ENCODE measurements at regions not wholly inside any gene's neighbourhood (a gene's known extent, or its start where the extent isn't known, plus 50 kb on each side); places are given as distances from the start of the nearest gene placed in this dataset.
A peak's percentile ranks its signal among the peaks of the same experiment; 100 is the strongest.

DNA sequence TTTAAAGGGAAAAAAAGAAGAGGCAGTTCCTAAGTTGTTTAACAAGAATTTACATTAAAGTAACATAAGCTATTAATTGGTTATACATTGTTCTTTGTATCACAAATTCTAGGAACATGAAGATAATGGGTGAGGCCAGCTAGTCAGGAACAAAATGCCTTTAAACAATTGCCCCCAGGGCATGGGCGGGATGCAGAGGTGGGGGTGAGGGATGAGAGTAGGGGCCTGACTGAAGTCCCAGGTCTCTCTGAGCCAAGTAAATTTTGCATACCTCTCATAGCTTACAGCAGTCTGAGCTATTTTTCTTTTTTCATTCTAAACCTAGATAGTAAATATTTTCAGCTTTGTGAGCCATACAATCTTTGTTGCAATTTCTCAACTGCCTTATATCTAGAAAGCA lies 77.8 kb upstream of the RNU6-1 start:
- peak overlapping the region in 2 of 4 donors; percentile 79 to 85 for H3K27ac ChIP-seq
- no peak for TF ChIP-seq EP300 (IDR thresholded peaks at IDR 0.05)
- TF ChIP-seq CTCF (IDR thresholded peaks at IDR 0.05), result no peak
- TF ChIP-seq POLR2A (IDR thresholded peaks at IDR 0.05), result no peak
- peaks cover 0 to 41% (median 16%) of the 10 kb centered on the region in 4 donors for H3K4me1 ChIP-seq

GRCh38 chr15:67918205-67918861 lies 78.5 kb upstream of the RNU6-1 start:
- no peak for DNase-seq (ENCODE audit: low spot score in 2 of 2)
- TF ChIP-seq CTCF (IDR thresholded peaks at IDR 0.05), result no peak
- TF ChIP-seq POLR2A (IDR thresholded peaks at IDR 0.05), result no peak
- TF ChIP-seq EP300 (IDR thresholded peaks at IDR 0.05), result no peak

More for the DNA sequence above, 77.8 kb upstream of the RNU6-1 start:
- Histone ChIP-seq H3K4me3 (no peak overlapping the region), H3K9me3 (peaks cover 0 to 9% (median 0%) of the 10 kb centered on the region in 4 donors), H3K36me3 (no peaks in the 10 kb centered on the region), H3K27me3 (no peaks in the 10 kb centered on the region)
- DNase-seq (ENCODE audit: low spot score in 2 of 2), result no peak
- 68 to 85% methylated on average over 1 of the region's 1 CpG for WGBS, 2 donors

DNA sequence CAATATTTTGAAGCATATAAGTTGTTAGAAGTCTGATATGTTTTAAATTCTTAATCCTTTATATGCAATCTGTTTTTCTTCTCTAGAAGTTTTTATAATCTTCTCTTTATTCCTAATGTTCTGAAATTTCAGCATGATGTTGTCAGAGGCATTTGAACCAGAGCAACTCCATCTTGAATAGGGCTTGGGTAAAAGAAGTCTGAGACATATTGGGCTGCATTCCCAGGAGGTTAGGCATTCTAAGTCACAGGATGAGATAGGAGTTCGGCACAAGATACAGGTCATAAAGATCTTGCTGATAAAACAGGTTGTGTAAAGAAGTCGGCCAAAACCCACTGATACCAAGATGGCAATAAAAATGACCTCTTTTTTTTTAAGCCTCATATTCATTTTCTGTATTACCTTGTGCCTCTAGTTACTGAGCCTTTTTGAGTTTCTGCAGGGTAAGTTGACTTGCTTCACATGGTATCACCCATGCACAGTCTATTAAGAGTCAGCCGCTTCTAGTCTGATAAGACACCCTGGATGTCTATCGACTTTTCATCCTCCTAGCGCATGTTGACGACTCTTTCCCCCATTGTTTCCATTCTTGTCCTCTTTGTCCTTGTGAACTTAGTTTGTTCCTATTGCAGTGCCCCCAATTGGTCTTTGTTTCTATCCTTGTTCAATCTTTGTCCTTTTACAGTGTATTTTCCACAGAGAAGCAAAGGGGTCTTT lies 80.8 kb upstream of the RNU6-1 start:
- H3K4me1 ChIP-seq, result peaks cover 0 to 47% (median 6%) of the 10 kb centered on the region in 4 donors
- no peak overlapping the region for H3K27ac ChIP-seq
- H3K36me3 ChIP-seq, result no peaks in the 10 kb centered on the region
- H3K9me3 ChIP-seq, result peaks cover 0 to 9% (median 0%) of the 10 kb centered on the region in 4 donors
- DNase-seq (ENCODE audit: low spot score in 2 of 2), result no peak
- no peak overlapping the region for H3K4me3 ChIP-seq
- no peaks in the 10 kb centered on the region for H3K27me3 ChIP-seq
- WGBS, 2 donors, result 89% methylated on average over 6 of the region's 6 CpGs
- TF ChIP-seq CTCF (IDR thresholded peaks at IDR 0.05) (no peak), POLR2A (IDR thresholded peaks at IDR 0.05) (no peak), EP300 (IDR thresholded peaks at IDR 0.05) (no peak)

More at GRCh38 chr15:67918205-67918861, 78.5 kb upstream of the RNU6-1 start:
- Histone ChIP-seq H3K9me3 (peaks cover 0 to 9% (median 0%) of the 10 kb centered on the region in 4 donors), H3K4me3 (no peak overlapping the region), H3K36me3 (no peaks in the 10 kb centered on the region), H3K4me1 (peaks cover 0 to 46% (median 16%) of the 10 kb centered on the region in 4 donors), H3K27ac (peak overlapping the region in 2 of 4 donors; percentile 79 to 85), H3K27me3 (no peaks in the 10 kb centered on the region)
- 89 to 91% methylated on average over 10 of the region's 10 CpGs for WGBS, 2 donors

DNA sequence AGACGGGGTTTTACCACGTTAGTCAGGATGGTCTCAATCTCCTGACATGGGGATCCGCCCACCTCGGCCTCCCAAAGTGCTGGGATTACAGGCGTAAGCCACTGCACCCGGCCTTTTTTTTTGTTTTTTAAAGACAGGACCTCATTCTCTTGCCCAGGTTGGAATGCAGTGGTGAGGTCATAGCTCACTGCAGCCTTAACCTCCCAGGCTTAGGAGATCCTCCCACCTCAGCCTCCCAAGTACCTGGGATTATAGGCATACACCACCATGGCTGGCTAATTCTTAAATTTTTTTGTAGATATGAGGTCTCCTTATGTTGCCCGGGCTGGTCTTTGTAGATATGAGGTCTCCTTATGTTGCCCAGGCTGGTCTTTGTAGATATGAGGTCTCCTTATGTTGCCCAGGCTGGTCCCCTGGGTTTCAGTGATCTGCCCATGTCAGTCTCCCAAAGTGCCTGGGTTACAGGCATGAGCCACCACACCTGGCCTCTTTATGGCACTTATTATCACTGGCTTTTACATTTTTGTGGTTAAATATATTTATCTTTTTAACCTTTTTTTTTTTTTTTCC lies 82.3 kb upstream of the RNU6-1 start:
- H3K4me1 ChIP-seq, result peaks cover 0 to 33% (median 2%) of the 10 kb centered on the region in 4 donors
- 92 to 95% methylated on average over 7 of the region's 7 CpGs for WGBS, 2 donors
- DNase-seq (ENCODE audit: low spot score in 2 of 2), result no peak
- peaks cover 0 to 9% (median 0%) of the 10 kb centered on the region in 4 donors for H3K9me3 ChIP-seq
- no peaks in the 10 kb centered on the region for H3K36me3 ChIP-seq
- TF ChIP-seq POLR2A (IDR thresholded peaks at IDR 0.05) (no peak), CTCF (IDR thresholded peaks at IDR 0.05) (no peak), EP300 (IDR thresholded peaks at IDR 0.05) (no peak)
- no peak overlapping the region for H3K4me3 ChIP-seq
- no peak overlapping the region for H3K27ac ChIP-seq
- H3K27me3 ChIP-seq, result no peaks in the 10 kb centered on the region
